Activated CD4-positive, alpha-beta T cell treated with anti-CD3 and anti-CD28 coated beads, Interleukin-10, Interleukin-2, amounts not matched to agents 100 ng/mL and 50 ng/mL, durations not matched to agents 16 hours and 8 hours (primary cell): ENCODE measurements at regions not wholly inside any gene's neighbourhood (a gene's known extent, or its start where the extent isn't known, plus 50 kb on each side); places are given as distances from the start of the nearest gene placed in this dataset.
"Not testable (repeated sequence)": the region's sequence is repeated elsewhere in the genome, so short reads cannot be mapped to it uniquely, and the experiment has no call there.

Source experiments
- DNase-seq: peaks from one replicate; pipeline ENCODE4 v3.0.0-alpha.2; 2020

- not testable (repeated sequence) for DNase-seq
These were observed 261.2 kb downstream of the ADGRD1 start for GRCh38 chr12:131214936-131215335.

DNA sequence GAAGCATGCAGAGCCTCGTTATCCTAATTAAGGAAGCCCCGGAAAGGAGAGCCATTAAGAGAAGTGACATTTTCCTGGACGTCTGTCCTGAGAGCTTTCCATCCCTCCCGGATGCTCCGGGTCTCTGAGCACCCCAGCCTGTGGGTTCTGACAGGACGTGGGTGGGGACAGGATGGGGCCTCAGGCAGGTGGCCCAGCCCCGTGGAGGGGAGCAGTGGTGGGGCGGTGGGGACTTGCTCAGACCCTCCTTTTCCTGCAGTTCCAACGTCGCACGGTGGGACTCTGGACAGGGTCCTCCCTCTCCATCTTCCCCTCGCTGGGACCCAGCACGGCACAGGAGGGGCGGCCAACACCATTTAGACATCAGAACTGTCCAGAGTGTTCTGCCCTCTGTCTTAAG is 262.9 kb downstream of the ADGRD1 start:
- DNase-seq = not testable (repeated sequence)

GRCh38 chr12:131217024-131217586 is 263.4 kb downstream of the ADGRD1 start:
- DNase-seq = no peak

- no peak for DNase-seq
These were observed 264.6 kb downstream of the ADGRD1 start for GRCh38 chr12:131218026-131218922.

DNA sequence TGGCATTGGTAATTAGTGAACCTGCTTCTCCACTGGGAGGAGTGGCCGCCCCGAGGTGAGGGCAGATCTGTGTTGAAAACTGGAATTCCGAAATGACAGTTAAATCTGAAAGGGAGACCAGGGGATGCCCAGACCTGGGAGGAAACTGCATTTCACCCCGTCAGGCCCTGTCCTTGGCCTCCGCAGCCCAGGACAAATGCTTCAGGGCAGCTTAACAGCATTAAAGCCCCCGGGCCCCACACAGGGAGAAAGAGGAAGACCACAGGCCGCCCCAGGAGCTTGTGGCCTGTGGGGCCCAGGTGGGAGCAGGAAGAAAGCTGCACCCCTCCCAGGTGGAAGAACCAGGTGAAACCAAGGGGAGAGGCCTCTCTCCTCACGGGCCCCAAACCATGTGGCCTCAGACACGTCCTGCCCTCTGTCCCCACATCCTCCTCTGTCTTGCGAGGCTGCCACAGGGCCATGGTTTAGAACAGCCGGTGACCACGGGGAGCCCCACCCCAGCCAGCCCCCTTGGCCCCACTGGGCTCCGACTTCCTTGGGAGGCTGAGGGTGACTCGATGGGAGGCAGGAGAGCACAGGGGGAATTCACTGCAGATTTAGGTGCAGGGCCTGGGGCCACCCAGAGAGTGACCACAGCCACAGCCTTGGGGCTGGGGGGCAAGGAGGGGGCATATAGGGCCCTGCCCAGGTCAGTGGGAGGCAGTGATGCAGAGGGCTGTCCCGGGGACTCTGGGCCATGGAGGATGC is 265.4 kb downstream of the ADGRD1 start:
- no peak for DNase-seq

DNA sequence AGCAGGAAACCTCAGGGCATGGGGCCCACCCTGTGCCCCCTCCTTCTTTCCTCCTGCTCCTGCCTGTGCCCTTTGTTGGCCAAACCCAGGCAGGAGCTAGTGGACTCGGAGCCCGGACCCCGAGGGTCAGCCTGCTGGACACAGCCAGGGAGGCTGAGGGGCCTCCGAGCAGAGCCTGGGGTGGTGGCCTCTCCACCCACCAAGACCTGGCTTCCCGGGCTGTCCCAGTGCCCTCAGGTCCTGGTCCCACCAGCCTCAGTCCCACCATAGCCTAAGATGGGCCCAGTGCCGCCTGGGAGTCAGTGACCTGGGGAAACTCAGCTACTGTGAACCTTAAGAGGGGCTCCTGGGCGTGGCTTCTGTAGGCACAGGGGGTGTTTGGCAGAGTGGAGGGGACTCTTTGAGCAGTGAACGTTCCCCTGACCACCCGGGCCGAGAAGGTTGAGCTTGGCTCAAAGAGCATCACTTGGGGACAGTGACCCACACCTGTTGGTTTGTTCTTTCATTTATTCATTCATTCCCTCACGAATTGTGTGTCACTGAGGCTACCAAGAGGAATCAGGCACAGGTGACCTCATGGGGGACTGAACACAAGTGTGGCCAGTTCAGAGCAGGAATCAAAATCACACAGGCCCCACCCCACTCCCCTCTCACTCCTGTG is 266.1 kb downstream of the ADGRD1 start:
- DNase-seq = no peak

DNA sequence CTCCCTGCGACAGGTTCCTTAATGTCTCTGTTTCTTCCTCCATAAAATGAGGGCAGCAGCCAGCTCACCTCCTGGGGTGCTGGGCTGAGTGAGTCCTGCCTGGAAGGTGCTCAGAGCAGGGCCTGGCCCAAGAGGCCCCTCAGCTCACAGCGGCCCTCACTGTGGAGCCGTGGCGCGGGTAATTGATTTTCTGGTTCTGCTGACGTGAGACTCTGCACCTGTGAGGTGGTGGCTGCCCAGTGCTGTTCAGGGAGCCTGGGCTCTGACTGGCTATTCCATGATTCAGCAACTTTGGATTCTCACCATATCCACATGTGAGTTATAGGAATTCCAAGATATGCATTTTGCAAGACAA is 266.6 kb downstream of the ADGRD1 start:
- DNase-seq = no peak

GRCh38 chr12:131221061-131221956 is 267.6 kb downstream of the ADGRD1 start:
- no peak for DNase-seq

GRCh38 chr12:131221957-131222328 is 268.2 kb downstream of the ADGRD1 start:
- DNase-seq = no peak

- DNase-seq = no peak
These were observed 268.8 kb downstream of the ADGRD1 start for GRCh38 chr12:131222329-131223139.

- no peak for DNase-seq
These were observed 269.6 kb downstream of the ADGRD1 start for GRCh38 chr12:131223171-131223761.

- no peak for DNase-seq
These were observed 270.1 kb downstream of the ADGRD1 start for GRCh38 chr12:131223791-131224225.

DNA sequence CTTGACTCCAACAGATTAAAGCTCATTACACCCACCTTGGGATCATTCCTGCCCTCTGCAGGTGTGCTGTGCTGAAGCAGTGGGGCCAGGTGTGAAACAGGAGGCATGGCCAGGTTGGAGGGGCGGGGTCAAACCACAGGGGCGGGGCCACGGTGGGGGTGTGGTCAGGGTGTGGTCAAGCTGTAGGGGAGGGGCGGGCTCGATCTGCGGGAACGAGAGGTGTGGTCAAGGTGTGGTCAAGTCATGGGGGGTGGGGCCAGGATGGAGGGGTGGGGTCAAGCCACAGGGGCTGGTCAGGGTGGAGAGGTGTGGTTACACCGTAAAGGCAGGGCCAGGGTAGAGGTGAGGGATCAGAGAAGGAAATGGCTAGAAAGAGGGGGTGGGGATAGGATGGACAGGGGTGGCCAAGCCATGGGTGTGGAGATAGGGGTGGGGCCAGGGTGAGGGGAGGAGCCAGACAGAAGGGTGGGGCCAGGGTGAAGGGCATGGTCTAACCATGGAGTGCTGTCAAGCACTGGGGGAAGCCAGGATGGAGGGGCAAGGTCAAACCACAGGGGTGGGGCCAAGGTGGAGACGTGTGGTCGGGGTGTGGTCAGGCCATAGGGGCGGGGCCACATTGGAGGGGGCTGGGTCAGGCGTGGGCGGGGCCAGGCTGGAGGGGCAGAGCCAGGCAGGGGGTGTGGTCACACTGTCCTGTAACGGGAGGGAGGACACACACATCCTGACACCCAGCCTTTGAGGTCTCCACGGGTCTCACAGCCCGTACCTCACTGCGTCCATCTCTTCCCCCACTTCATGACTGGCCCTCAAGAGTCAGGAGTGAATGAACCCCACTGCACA is 270.7 kb downstream of the ADGRD1 start:
- DNase-seq = not testable (repeated sequence)

GRCh38 chr12:131225066-131225380 is 271.3 kb downstream of the ADGRD1 start:
- not testable (repeated sequence) for DNase-seq

DNA sequence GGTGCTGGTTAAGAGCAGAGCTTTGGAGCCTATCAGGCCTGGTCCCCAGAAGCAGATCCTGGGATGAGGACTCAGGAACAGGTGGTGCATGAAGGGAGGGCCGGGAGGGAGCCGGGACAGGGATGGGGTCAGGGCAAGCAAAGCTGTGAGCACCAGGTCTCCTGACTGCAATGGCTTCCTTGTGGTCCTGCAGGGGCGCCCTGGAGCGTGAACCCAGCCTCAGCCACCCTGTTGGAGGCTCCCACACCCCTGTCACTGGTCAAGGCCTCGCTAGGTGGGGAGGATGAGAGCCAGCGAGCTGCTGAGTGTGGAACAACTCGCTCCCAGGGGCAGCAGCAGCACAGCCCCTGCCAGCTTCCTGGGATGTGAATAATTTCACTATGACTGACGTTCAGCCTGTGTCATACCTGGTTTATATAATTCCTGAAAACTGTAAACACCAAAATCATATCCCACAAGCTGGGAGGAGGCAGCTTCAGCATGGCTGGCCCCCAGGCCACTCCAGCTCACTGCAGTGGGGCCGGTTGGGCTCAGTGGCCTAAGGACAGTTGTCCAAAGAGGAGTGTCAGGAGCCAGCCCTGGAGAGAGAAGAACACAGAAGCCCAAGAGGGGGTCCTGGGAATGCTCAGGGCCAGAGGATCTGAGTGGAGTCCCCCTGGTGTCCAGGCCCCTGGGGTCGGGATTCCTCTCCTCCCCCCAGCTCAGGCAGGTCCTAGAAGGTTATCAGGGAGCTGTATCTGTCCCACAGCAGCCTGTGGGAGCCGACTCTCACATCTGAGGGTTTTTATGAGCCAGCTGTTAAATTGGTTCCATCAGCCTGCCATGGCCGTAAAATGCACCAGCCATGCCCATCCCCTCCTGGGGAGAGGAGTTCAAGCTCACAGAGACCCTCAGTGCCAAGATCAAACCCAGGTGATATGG is 272.9 kb downstream of the ADGRD1 start:
- no peak for DNase-seq

DNA sequence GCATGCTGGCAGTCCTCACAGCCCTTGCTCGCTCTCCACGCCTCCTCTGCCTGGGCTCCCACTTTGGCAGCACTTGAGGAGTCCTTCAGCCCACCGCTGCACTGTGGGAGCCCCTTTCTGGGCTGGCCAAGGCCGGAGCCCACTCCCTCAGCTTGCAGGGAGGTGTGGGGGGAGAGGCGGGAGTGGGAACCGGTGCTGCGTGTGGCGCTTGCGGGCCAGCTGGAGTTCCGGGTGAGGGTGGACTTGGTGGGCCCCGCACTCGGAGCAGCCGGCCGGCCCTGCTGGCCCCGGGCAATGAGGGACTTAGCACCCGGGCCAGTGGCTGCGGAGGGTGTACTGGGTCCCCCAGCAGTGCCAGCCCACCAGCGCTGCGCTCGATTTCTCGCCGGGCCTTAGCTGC is 273.9 kb downstream of the ADGRD1 start:
- not testable (repeated sequence) for DNase-seq

DNA sequence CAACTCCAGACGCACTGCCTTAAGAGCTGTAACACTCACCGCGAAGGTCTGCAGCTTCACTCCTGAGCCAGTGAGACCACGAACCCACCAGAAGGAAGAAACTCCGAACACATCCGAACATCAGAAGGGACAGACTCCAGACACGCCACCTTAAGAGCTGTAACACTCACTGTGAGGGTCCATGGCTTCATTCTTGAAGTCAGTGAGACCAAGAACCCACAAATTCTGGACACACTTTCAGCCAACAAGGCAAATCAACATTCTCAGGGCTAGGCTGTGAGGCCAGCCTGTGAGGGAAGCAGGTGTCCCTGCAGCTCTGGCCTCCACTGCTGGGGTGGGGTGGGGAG is 275.3 kb downstream of the ADGRD1 start:
- DNase-seq = not testable (repeated sequence)

GRCh38 chr12:131229426-131230339 is 276.0 kb downstream of the ADGRD1 start:
- DNase-seq = no peak
